H1 (cell line): ENCODE measurements at regions not wholly inside any gene's neighbourhood (a gene's known extent, or its start where the extent isn't known, plus 50 kb on each side); places are given as distances from the start of the nearest gene placed in this dataset.

Source experiments
- CTCF ChIA-PET: fragments of 300-600 bp; sonication (Branson Sonifier 250); formaldehyde crosslinking; loops from one replicate; lab custom pipeline; 2021; ENCODE audit not compliant: partially characterized antibody; lab: Charles Lee
- POLR2A ChIA-PET: fragments of 300-600 bp; sonication (Branson Sonifier 250); formaldehyde crosslinking; loops from one replicate; lab custom pipeline; 2021; ENCODE audit warnings: inconsistent platforms; ENCODE audit not compliant: partially characterized antibody; lab: Charles Lee
- DNase-seq, 2 experiments: peaks; one replicate each; pipeline versions ENCODE4 v3.0.0 to v3.0.0-alpha.2; 2010 to 2022; ENCODE audit warnings: low spot score in 2 of 2, low read depth in 1 of 2, mixed read lengths in 1 of 2
- FAIRE-seq: peaks from 2 replicates; lab custom pipeline; 2011; peaks lifted over from hg19 to GRCh38; lab: Jason Lieb, UNC
- H2AFZ ChIP-seq: 2 replicates; pipeline ENCODE4 v1.8.1; 2012; ENCODE audit warnings: low read length, inconsistent platforms
- H2AK5ac ChIP-seq: 2 replicates; pipeline ENCODE4 v1.6.1; 2013; ENCODE audit warnings: low read depth, low read length
- H2BK120ac ChIP-seq: replicated peaks from 2 replicates; pipeline ENCODE3; 2013; ENCODE audit warnings: low read depth, low read length, inconsistent platforms
- H2BK12ac ChIP-seq: 2 replicates; pipeline ENCODE4 v1.6.1; 2013; ENCODE audit warnings: low read depth, low read length
- H2BK15ac ChIP-seq: 2 replicates; pipeline ENCODE4 v1.6.1; 2013; ENCODE audit warnings: low read length
- H2BK20ac ChIP-seq: 2 replicates; pipeline ENCODE4 v1.6.1; 2013; ENCODE audit warnings: low read length
- H2BK5ac ChIP-seq: 2 replicates; pipeline ENCODE4 v1.6.1; 2013; ENCODE audit warnings: low read depth, low read length
- H3K14ac ChIP-seq: 2 replicates; pipeline ENCODE4 v1.6.1; 2013; ENCODE audit warnings: inconsistent platforms; ENCODE audit not compliant: insufficient read length
- H3K18ac ChIP-seq: 2 replicates; pipeline ENCODE4 v1.6.1; 2013; ENCODE audit warnings: low read length; ENCODE audit errors: extremely low read depth
- H3K23ac ChIP-seq: 2 replicates; pipeline ENCODE4 v1.6.1; 2013; ENCODE audit warnings: inconsistent platforms; ENCODE audit not compliant: insufficient read length
- H3K23me2 ChIP-seq: 2 replicates; pipeline ENCODE4 v1.6.1; 2013; ENCODE audit warnings: low read depth, low read length
- H3K27ac ChIP-seq: 2 replicates; pipeline ENCODE4 v1.6.1; 2011; ENCODE audit warnings: low read depth, low read length, inconsistent platforms
- H3K27me3 ChIP-seq, 4 experiments: replicated peaks in 1 of 4; 1 replicate in 1 of 4; 2 replicates in 3 of 4; pipeline versions ENCODE4 v1.6.1 to v1.8.1; 2011 to 2013; ENCODE audit warnings: low read length in 3 of 4, mild to moderate bottlenecking in 3 of 4, inconsistent platforms in 2 of 4, mixed read lengths in 2 of 4, moderate library complexity in 1 of 4; ENCODE audit not compliant: control insufficient read depth in 3 of 4, insufficient read depth in 3 of 4; ENCODE audit errors: extremely low read depth in 1 of 4
- H3K36me3 ChIP-seq, 4 experiments: 2 replicates each; pipeline versions ENCODE4 v1.6.1 to v1.8.1; 2011 to 2013; ENCODE audit warnings: mild to moderate bottlenecking in 4 of 4, low read length in 3 of 4, moderate library complexity in 2 of 4, control low read depth in 1 of 4, inconsistent platforms in 1 of 4; ENCODE audit not compliant: insufficient read depth in 4 of 4, control insufficient read depth in 2 of 4
- H3K4ac ChIP-seq: replicated peaks from 2 replicates; pipeline ENCODE3; 2013; ENCODE audit warnings: low read length, low read depth, mixed read lengths, inconsistent platforms; ENCODE audit not compliant: insufficient read length
- H3K4me1 ChIP-seq, 4 experiments: replicated peaks in 1 of 4; 1 replicate in 1 of 4; 2 replicates in 3 of 4; pipeline versions ENCODE4 v1.6.1 to v1.8.1; 2011 to 2013; ENCODE audit warnings: low read length in 3 of 4, inconsistent platforms in 2 of 4, mixed read lengths in 1 of 4; ENCODE audit not compliant: insufficient read depth in 4 of 4, control insufficient read depth in 3 of 4
- H3K4me2 ChIP-seq, 2 experiments: 2 replicates each; pipeline versions ENCODE4 v1.6.1 to v1.8.1; 2011 to 2013; ENCODE audit warnings: low read depth in 2 of 2, low read length in 2 of 2, control low read depth in 1 of 2, inconsistent platforms in 1 of 2, mild to moderate bottlenecking in 1 of 2; ENCODE audit not compliant: insufficient read depth in 1 of 2
- H3K4me3 ChIP-seq, 4 experiments: fragments of 200-600, 300-600 bp in 1 of 4; sonication (generic), shearing (Covaris generic), sonication (Bioruptor Twin) in 1 of 4; 2 replicates each; pipeline versions ENCODE4 v1.5.1 to v1.8.1; 2011 to 2016; ENCODE audit warnings: low read length in 4 of 4, low read depth in 3 of 4, control low read depth in 2 of 4, inconsistent platforms in 2 of 4, mild to moderate bottlenecking in 2 of 4, mixed read lengths in 1 of 4, moderate library complexity in 1 of 4; ENCODE audit not compliant: insufficient read depth in 2 of 4; ENCODE audit errors: extremely low read depth in 1 of 4
- H3K56ac ChIP-seq: replicated peaks from 2 replicates; pipeline ENCODE3; 2013; ENCODE audit warnings: low read depth, mild to moderate bottlenecking, mixed read lengths, low read length, inconsistent platforms; ENCODE audit not compliant: insufficient read length
- H3K79me1 ChIP-seq: 2 replicates; pipeline ENCODE4 v1.6.1; 2013; ENCODE audit warnings: low read depth, low read length, control low read depth
- H3K79me2 ChIP-seq, 2 experiments: 2 replicates each; pipeline versions ENCODE4 v1.6.1 to v1.8.1; 2012 to 2013; ENCODE audit warnings: low read length in 2 of 2, mild to moderate bottlenecking in 2 of 2, inconsistent platforms in 1 of 2; ENCODE audit not compliant: insufficient read depth in 2 of 2, control insufficient read depth in 1 of 2
- H3K9ac ChIP-seq, 4 experiments: replicated peaks in 1 of 4; 1 replicate in 1 of 4; 2 replicates in 3 of 4; pipeline versions ENCODE4 v1.6.1 to v1.8.1; 2011 to 2013; ENCODE audit warnings: low read depth in 3 of 4, low read length in 3 of 4, control low read depth in 2 of 4, mild to moderate bottlenecking in 2 of 4, moderate library complexity in 2 of 4, inconsistent platforms in 1 of 4; ENCODE audit errors: extremely low read depth in 1 of 4
- H3K9me3 ChIP-seq, 2 experiments: 2 replicates each; pipeline versions ENCODE4 v1.6.1 to v1.8.1; 2012 to 2013; ENCODE audit warnings: mild to moderate bottlenecking in 2 of 2, moderate library complexity in 2 of 2, control low read depth in 1 of 2, inconsistent platforms in 1 of 2, low read depth in 1 of 2, low read length in 1 of 2, mixed read lengths in 1 of 2; ENCODE audit not compliant: insufficient read depth in 2 of 2
- H4K20me1 ChIP-seq, 2 experiments: replicated peaks in 1 of 2; 2 replicates each; pipeline versions ENCODE3 to v1.8.1; 2011 to 2013; ENCODE audit warnings: inconsistent platforms in 2 of 2, low read length in 2 of 2, mild to moderate bottlenecking in 1 of 2; ENCODE audit not compliant: insufficient read depth in 2 of 2, control insufficient read depth in 1 of 2
- H4K5ac ChIP-seq: 2 replicates; pipeline ENCODE4 v1.6.1; 2013; ENCODE audit warnings: low read length, low read depth, mixed read lengths, inconsistent platforms; ENCODE audit not compliant: insufficient read length
- H4K8ac ChIP-seq: 2 replicates; pipeline ENCODE4 v1.8.0; 2013; ENCODE audit warnings: mild to moderate bottlenecking, moderate library complexity, low read length, inconsistent platforms; ENCODE audit not compliant: insufficient read depth; ENCODE audit errors: extremely low read depth
- H4K91ac ChIP-seq: replicated peaks from 2 replicates; pipeline ENCODE3; 2013; ENCODE audit warnings: low read length, mixed read lengths, inconsistent platforms; ENCODE audit not compliant: insufficient read length
- CBX5 ChIP-seq: fragments of 300-800, 300-1000 bp; sonication (generic); IDR thresholded peaks from 2 replicates; pipeline ENCODE4 v1.7.1; 2016; ENCODE audit warnings: antibody characterized with exemption, low read length, low read depth
- CTCF ChIP-seq, 3 experiments: IDR thresholded peaks; 1 replicate in 2 of 3; 2 replicates in 1 of 3; pipeline versions ENCODE4 v1.5.1 to v1.6.1; 2011; ENCODE audit warnings: low read length in 3 of 3, mild to moderate bottlenecking in 3 of 3, inconsistent platforms in 2 of 3, low read depth in 1 of 3, moderate library complexity in 1 of 3; ENCODE audit not compliant: insufficient read depth in 1 of 3; ENCODE audit errors: control extremely low read depth in 1 of 3
- MAFK ChIP-seq: IDR thresholded peaks from 2 replicates; pipeline ENCODE4 v1.6.1; 2012; ENCODE audit warnings: low read depth, mild to moderate bottlenecking, improper control_type of control experiment, low read length
- MAX ChIP-seq: IDR thresholded peaks from 2 replicates; pipeline ENCODE4 v1.6.1; 2012; ENCODE audit warnings: inconsistent platforms
- RAD21 ChIP-seq, 2 experiments: IDR thresholded peaks in 1 of 2; conservative IDR thresholded peaks in 1 of 2; 2 replicates each; pipeline ENCODE4 v1.6.1; 2011; ENCODE audit warnings: low read depth in 2 of 2, low read length in 2 of 2, improper control_type of control experiment in 1 of 2, inconsistent platforms in 1 of 2, mild to moderate bottlenecking in 1 of 2, moderate library complexity in 1 of 2
- YY1 ChIP-seq: IDR thresholded peaks from 2 replicates; pipeline ENCODE4 v1.6.1; 2011; ENCODE audit warnings: low read depth, mild to moderate bottlenecking, low read length
- WGBS, 2 experiments: shearing (Covaris generic) in 1 of 2; methylation state at CpG; one replicate each; pipeline versions ENCODE4 v1.1.6 to v1.1.7; 2013 to 2015; ENCODE audit warnings: low lambda C conversion rate in 2 of 2, mixed read lengths in 2 of 2, inconsistent platforms in 1 of 2, low coverage in 1 of 2, missing lambda C conversion rate in 1 of 2; ENCODE audit not compliant: insufficient replicate concordance in 2 of 2, insufficient coverage in 1 of 2, insufficient read length in 1 of 2; ENCODE audit errors: extremely low coverage in 1 of 2, missing lambda C conversion rate in 1 of 2; 5-methylcytosine and 5-hydroxymethylcytosine counted together

DNA sequence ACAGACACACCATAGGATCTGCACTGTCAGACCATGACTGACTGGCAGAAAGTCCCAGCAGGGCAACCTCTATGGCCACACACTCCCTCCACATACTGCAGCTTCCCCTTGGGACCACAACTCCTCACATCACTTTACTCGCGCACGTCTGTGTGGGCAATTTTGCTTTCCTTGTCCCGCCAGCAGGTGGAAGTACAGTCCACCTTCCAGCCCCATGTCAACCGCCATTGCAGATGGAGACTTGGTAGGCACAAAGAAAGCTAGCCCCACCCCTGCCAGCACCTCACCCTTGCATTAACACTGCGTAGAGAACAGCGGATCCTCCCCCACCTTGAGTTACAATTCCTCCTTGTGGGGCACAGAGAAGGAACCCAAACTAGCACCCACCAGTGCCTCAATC, 74.4 kb upstream of the NAP1L2 start:
- H3K18ac ChIP-seq, result no peak overlapping the region; the same call in 1 of the 2 replicates
- TF ChIP-seq CTCF (IDR thresholded peaks at IDR 0.05; ENCODE audit: control extremely low read depth in 1 of 3, insufficient read depth in 1 of 3, low read depth in 1 of 3, low read length in 3 of 3), result peak; percentile 57 to 64 (median 59)
- TF ChIP-seq MAX, result 0 out of 2 replicates have a peak, but pooled peaks have one; percentile 16
- no peak for TF ChIP-seq MAFK
- no peak for TF ChIP-seq CBX5
- peak; percentile 84 for TF ChIP-seq YY1
- TF ChIP-seq RAD21 (IDR thresholded peaks at IDR 0.05 in 1 of 2, conservative IDR thresholded peaks at IDR 0.05 in 1 of 2; ENCODE audit: low read depth in 2 of 2, low read length in 2 of 2), result peak; percentile 75 to 80
- TF ChIP-seq, all 59 proteins: peak for 4
- H2BK20ac ChIP-seq, result no peak overlapping the region
- H3K4me1 ChIP-seq, result peaks cover 0 to 3% (median 0%) of the 10 kb centered on the region in 4 experiments; a peak in 1 of 7 replicates
- no peak overlapping the region for H3K4me2 ChIP-seq
- no peaks in the 10 kb centered on the region for H3K9me3 ChIP-seq
- H3K56ac ChIP-seq, result no peak overlapping the region
- no peaks in the 10 kb centered on the region for H3K79me2 ChIP-seq
- H2BK120ac ChIP-seq, result no peak overlapping the region
- H4K8ac ChIP-seq, result peak overlapping the region; percentile 80; the same call in 1 of the 2 replicates
- H4K5ac ChIP-seq, result no peak overlapping the region
- H2BK5ac ChIP-seq, result no peak overlapping the region
- H3K14ac ChIP-seq, result no peak overlapping the region
- no peak overlapping the region for H3K4ac ChIP-seq
- no peaks in the 10 kb centered on the region for H3K79me1 ChIP-seq
- DNase-seq (peak; percentile 10 to 51), FAIRE-seq (peak; percentile 75)
- H3K9ac ChIP-seq, result no peak overlapping the region
- no peaks in the 10 kb centered on the region for H4K20me1 ChIP-seq
- no peak overlapping the region for H2AK5ac ChIP-seq
- peak overlapping the region; percentile 94 for H2AFZ ChIP-seq
- H3K23me2 ChIP-seq, result no peaks in the 10 kb centered on the region
- H2BK12ac ChIP-seq, result peak overlapping the region; percentile 9; the same call in 1 of the 2 replicates
- 60% methylated on average over 5 of the region's 7 CpGs; no CpG with 5 or more reads in 1 of the 2 experiments for WGBS, 2 experiments
- no peak overlapping the region for H3K23ac ChIP-seq
- no peak overlapping the region for H4K91ac ChIP-seq
- H3K27me3 ChIP-seq, result no peaks in the 10 kb centered on the region
- H3K4me3 ChIP-seq, result no peak overlapping the region
- no peak overlapping the region for H2BK15ac ChIP-seq
- CTCF ChIA-PET, result interaction anchor here (0.6 to 1.7 kb wide), 6 partner anchors 9 to 824 kb away, joined by 3 to 5 read pairs (median 3); no protein-coding TSS in a partner anchor
- H3K27ac ChIP-seq, result no peak overlapping the region
- POLR2A ChIA-PET, result no interaction called here
- no peaks in the 10 kb centered on the region for H3K36me3 ChIP-seq
